GM12878 (cell line): ENCODE measurements at regions not wholly inside any gene's neighbourhood (a gene's known extent, or its start where the extent isn't known, plus 50 kb on each side); places are given as distances from the start of the nearest gene placed in this dataset.

ENCODE experiments used
- ATAC-seq: fragments of 200-7000 bp; cut with Tn5 transposase; 3 replicates; pipeline ENCODE4 v1.9.1; 2020; ENCODE audit warnings: mild to moderate bottlenecking, moderate library complexity
- BruUV-seq: library from RNA; stranded (reverse); fragments of 400-500 nt; replicated peaks from 2 replicates; lab custom pipeline; 2021; lab: Mats Ljungman, UMichigan
- CTCF ChIA-PET: fragments of 300-600 bp; sonication (Branson Sonifier 250); formaldehyde crosslinking; extraction: SDS; loops from one replicate; lab custom pipeline; 2021; ENCODE audit warnings: inconsistent platforms; lab: Yijun Ruan, JAX
- POLR2A ChIA-PET: fragments of 350-600 bp; formaldehyde crosslinking; extraction: SDS; loops from one replicate; lab custom pipeline; 2021; ENCODE audit warnings: inconsistent platforms; lab: Charles Lee
- RAD21 ChIA-PET: fragments of 300-600 bp; sonication (Branson Sonifier 250); formaldehyde crosslinking; loops from one replicate; lab custom pipeline; 2023; ENCODE audit warnings: antibody characterized with exemption; ENCODE audit not compliant: unreplicated experiment; lab: Charles Lee
- SMC1A ChIA-PET: fragments of 300-600 bp; sonication (Branson Sonifier 250); formaldehyde crosslinking; loops from one replicate; lab custom pipeline; 2023; ENCODE audit not compliant: unreplicated experiment, uncharacterized antibody; lab: Charles Lee
- DNase-seq: peaks from one replicate; pipeline ENCODE4 v3.0.0-alpha.2; 2011; ENCODE audit warnings: low read depth, low spot score
- FAIRE-seq: peaks from 3 replicates; lab custom pipeline; 2011; peaks lifted over from hg19 to GRCh38; lab: Jason Lieb, UNC
- H2AFZ ChIP-seq: 2 replicates; pipeline ENCODE4 v1.6.0; 2011; ENCODE audit warnings: low read depth, low read length, control low read depth; ENCODE audit not compliant: control insufficient read depth
- H3K27ac ChIP-seq: 2 replicates; pipeline ENCODE4 v1.5.1; 2011; ENCODE audit warnings: control low read depth; ENCODE audit not compliant: control insufficient read depth, insufficient read depth
- H3K27me3 ChIP-seq, 2 experiments: replicated peaks in 1 of 2; 2 replicates each; pipeline versions ENCODE4 v1.6.0 to v1.6.1; 2011; ENCODE audit warnings: low read length in 1 of 2; ENCODE audit not compliant: control insufficient read depth in 2 of 2, insufficient read depth in 2 of 2
- H3K36me3 ChIP-seq, 2 experiments: 2 replicates each; pipeline ENCODE4 v1.5.1; 2011; ENCODE audit warnings: low read length in 1 of 2; ENCODE audit not compliant: control insufficient read depth in 2 of 2, insufficient read depth in 2 of 2
- H3K4me1 ChIP-seq: 2 replicates; pipeline ENCODE4 v1.6.1; 2011; ENCODE audit warnings: mild to moderate bottlenecking, low read length, moderate library complexity, mixed read lengths; ENCODE audit not compliant: control insufficient read depth, insufficient read depth
- H3K4me2 ChIP-seq: 2 replicates; pipeline ENCODE4 v1.6.0; 2011; ENCODE audit warnings: control low read depth; ENCODE audit not compliant: control insufficient read depth, insufficient read depth
- H3K4me3 ChIP-seq: fragments of 200-600 bp; sonication (generic); 2 replicates; pipeline ENCODE4 v1.5.1; 2016
- H3K79me2 ChIP-seq: 2 replicates; pipeline ENCODE4 v1.6.0; 2011; ENCODE audit warnings: low read length; ENCODE audit not compliant: control insufficient read depth, insufficient read depth
- H3K9ac ChIP-seq: 2 replicates; pipeline ENCODE4 v1.8.0; 2011; ENCODE audit warnings: low read length, control low read depth, mixed read lengths; ENCODE audit not compliant: control insufficient read depth, insufficient read depth
- H3K9me3 ChIP-seq: replicated peaks from 3 replicates; pipeline ENCODE4 v1.5.1; 2011; ENCODE audit warnings: mild to moderate bottlenecking, low read length; ENCODE audit not compliant: control insufficient read depth, insufficient read depth
- H4K20me1 ChIP-seq: 2 replicates; pipeline ENCODE4 v1.6.0; 2011; ENCODE audit not compliant: control insufficient read depth, insufficient read depth
- ASH2L ChIP-seq: fragments of 300-600, 200-600 bp; sonication (generic); IDR thresholded peaks from 2 replicates; pipeline ENCODE4 v1.6.1; 2017; ENCODE audit warnings: low read depth, mild to moderate bottlenecking, borderline replicate concordance
- FOXK2 ChIP-seq: fragments of 450-650 bp; IDR thresholded peaks from 2 replicates; pipeline ENCODE4 v1.6.1; 2017; ENCODE audit warnings: mild to moderate bottlenecking, moderate library complexity
- FOXM1 ChIP-seq: IDR thresholded peaks from 2 replicates; pipeline ENCODE4 v1.6.1; 2012; ENCODE audit warnings: low read depth, mild to moderate bottlenecking, inconsistent platforms, low read length, moderate library complexity
- LARP7 ChIP-seq: fragments of 450-650 bp; IDR thresholded peaks from 2 replicates; pipeline ENCODE4 v1.6.1; 2017; ENCODE audit warnings: mild to moderate bottlenecking
- MEF2A ChIP-seq: IDR thresholded peaks from 2 replicates; pipeline ENCODE4 v1.6.1; 2011; ENCODE audit warnings: low read depth, mild to moderate bottlenecking, low read length, moderate library complexity; ENCODE audit not compliant: insufficient read depth
- NFIC ChIP-seq: IDR thresholded peaks from 2 replicates; pipeline ENCODE4 v1.6.1; 2012; ENCODE audit warnings: low read depth, mild to moderate bottlenecking, inconsistent platforms, low read length, moderate library complexity
- RB1 ChIP-seq: fragments of 450-650 bp; formaldehyde crosslinking; IDR thresholded peaks from 2 replicates; pipeline ENCODE4 v1.6.1; 2017; ENCODE audit warnings: mild to moderate bottlenecking, borderline replicate concordance
- YBX1 ChIP-seq: fragments of 450-650 bp; IDR thresholded peaks from 2 replicates; pipeline ENCODE4 v1.6.1; 2016; ENCODE audit warnings: antibody characterized with exemption
- YY1 ChIP-seq: IDR thresholded peaks from 2 replicates; pipeline ENCODE4 v1.6.1; 2011; ENCODE audit warnings: low read depth, mild to moderate bottlenecking, low read length
- ZNF622 ChIP-seq: fragments of 450-650 bp; IDR thresholded peaks from 2 replicates; pipeline ENCODE4 v1.6.1; 2017; ENCODE audit warnings: mild to moderate bottlenecking, inconsistent platforms
- WGBS: methylation state at CpG from one replicate; pipeline ENCODE4 v1.1.6; 2016; ENCODE audit warnings: low lambda C conversion rate; ENCODE audit not compliant: insufficient replicate concordance, insufficient coverage; ENCODE audit errors: missing lambda C conversion rate; 5-methylcytosine and 5-hydroxymethylcytosine counted together
- in situ Hi-C: fragments of 300-500 bp; cut with MboI; formaldehyde crosslinking; loops from 9 replicates; pipeline ENCODE4 v1.14.3; 2018; ENCODE audit warnings: mixed read lengths
- intact Hi-C: fragments of 100-400 bp; cut with micrococcal nuclease; formaldehyde crosslinking; loops from one replicate; pipeline ENCODE4 v1.14.2; 2022; ENCODE audit not compliant: unreplicated experiment
- TF ChIP-seq, protein P1 (sequence below): fragments of 450-650 bp; IDR thresholded peaks from 2 replicates; pipeline ENCODE4 v1.6.1; 2014; ENCODE audit warnings: mild to moderate bottlenecking

DNA sequence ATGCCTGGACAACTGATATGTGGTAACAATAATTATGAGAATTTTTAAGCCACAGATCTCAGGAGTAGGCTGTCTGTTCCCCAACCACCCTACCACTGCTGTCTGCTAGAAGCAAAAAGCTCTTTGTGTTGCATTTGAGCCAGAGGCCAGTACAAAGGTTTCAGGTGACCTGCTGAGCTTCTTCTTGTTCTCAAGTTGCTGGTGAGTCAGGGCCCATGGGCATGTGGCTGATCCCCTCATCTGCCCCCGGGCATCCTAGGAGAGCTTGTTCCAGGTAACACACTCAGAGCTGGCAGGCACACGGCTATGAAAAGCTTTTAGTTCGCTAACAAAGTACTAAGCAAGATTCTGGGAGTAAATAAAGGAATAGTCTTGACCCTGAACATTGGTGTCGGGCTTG is 285.3 kb downstream of the CDC5L start (continued):
- no peak for TF ChIP-seq FOXM1

DNA sequence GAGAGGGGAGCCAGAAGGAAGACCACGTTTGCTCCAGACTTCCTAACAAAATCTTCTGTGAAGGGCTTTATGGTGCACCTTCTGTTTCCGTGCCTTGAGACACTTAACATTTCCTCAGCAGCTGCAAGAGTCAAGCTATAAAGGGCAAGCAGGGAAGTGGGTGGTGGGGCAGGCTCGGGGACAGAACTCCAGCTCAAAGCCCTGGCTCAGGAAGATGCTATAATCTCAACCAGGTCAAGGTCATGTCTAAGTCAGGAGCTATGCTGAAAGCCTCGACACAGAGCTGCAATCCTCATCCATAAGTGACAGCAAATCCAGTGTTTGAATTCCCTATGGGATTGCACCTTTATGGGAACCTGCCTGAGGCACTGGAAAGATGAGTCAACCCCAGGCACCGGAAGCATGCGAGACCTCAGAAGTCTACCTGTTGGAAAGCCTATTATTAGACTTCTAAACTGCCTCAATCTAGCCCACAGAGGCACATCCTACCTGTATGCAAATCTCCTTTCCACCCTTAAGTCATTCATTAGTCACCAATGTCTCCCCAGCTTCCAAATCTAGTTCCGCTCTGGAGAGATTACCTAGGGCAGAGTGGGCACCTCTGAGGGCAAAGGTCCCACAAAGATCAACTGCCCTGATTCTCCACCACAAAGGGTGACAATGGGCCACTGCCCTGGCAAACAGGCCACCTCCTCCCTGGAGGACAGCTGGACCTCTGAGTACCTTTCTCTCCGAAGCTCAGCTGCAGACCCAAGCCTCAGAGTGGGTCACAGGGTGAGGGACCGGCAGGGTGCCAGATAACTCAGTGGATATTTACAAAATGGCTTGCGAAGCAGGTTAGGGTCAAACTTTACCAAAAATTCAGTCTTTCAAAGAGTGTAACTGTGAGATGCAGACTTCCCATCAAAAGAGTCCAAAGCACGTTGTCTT is 287.0 kb downstream of the CDC5L start:
- Histone ChIP-seq H3K9ac (no peak overlapping the region), H3K27me3 (no peaks in the 10 kb centered on the region; a peak in 1 of 4 replicates), H3K9me3 (no peaks in the 10 kb centered on the region; the same call in 2 of the 3 replicates), H3K79me2 (no peaks in the 10 kb centered on the region), H3K4me2 (no peak overlapping the region), H2AFZ (no peak overlapping the region), H3K27ac (no peak overlapping the region), H3K36me3 (no peaks in the 10 kb centered on the region), H3K4me1 (no peaks in the 10 kb centered on the region), H3K4me3 (no peak overlapping the region), H4K20me1 (no peaks in the 10 kb centered on the region)
- ChIA-PET CTCF (no interaction called here), SMC1A (interaction anchor here (0.7 to 0.9 kb wide), 2 partner anchors 372 to 862 kb away, joined by 3 read pairs; no protein-coding TSS in a partner anchor), POLR2A (no interaction called here), RAD21 (interaction anchor here (0.7 to 1.2 kb wide), 2 partner anchors 19 to 97 kb away, joined by 3 to 4 read pairs; no protein-coding TSS in a partner anchor)
- BruUV-seq, result no TSS peak
- in situ Hi-C loops (no loop called here), intact Hi-C loops (no loop called here)
- ATAC-seq (no peak), DNase-seq (no peak), FAIRE-seq (no peak)
- WGBS, result 36% methylated on average over 11 of the region's 11 CpGs
- TF ChIP-seq YY1 (no peak), ZNF622 (no peak), FOXK2 (no peak), NFIC (no peak), LARP7 (no peak), ASH2L (no peak), YBX1 (no peak), MEF2A (no peak), RB1 (no peak)
- TF ChIP-seq, protein P1, sequence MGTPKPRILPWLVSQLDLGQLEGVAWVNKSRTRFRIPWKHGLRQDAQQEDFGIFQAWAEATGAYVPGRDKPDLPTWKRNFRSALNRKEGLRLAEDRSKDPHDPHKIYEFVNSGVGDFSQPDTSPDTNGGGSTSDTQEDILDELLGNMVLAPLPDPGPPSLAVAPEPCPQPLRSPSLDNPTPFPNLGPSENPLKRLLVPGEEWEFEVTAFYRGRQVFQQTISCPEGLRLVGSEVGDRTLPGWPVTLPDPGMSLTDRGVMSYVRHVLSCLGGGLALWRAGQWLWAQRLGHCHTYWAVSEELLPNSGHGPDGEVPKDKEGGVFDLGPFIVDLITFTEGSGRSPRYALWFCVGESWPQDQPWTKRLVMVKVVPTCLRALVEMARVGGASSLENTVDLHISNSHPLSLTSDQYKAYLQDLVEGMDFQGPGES, result no peak
